Osteocyte (in vitro differentiated cells): ENCODE measurements at regions not wholly inside any gene's neighbourhood (a gene's known extent, or its start where the extent isn't known, plus 50 kb on each side); places are given as distances from the start of the nearest gene placed in this dataset.

Source experiments
- DNase-seq: peaks from one replicate; pipeline ENCODE4 v3.0.0; 2021; ENCODE audit warnings: mixed read lengths; ENCODE audit not compliant: unreplicated experiment; ENCODE audit errors: extremely low spot score
- H3K27ac Mint-ChIP-seq: one replicate; pipeline ENCODE4 v1.8.0; 2021; ENCODE audit warnings: mild to moderate bottlenecking, mixed read lengths; ENCODE audit not compliant: unreplicated experiment
- H3K27me3 Mint-ChIP-seq: one replicate; pipeline ENCODE4 v1.8.0; 2021; ENCODE audit warnings: mixed read lengths; ENCODE audit not compliant: unreplicated experiment
- H3K36me3 Mint-ChIP-seq: one replicate; pipeline ENCODE4 v1.8.0; 2021; ENCODE audit warnings: mixed read lengths; ENCODE audit not compliant: unreplicated experiment
- H3K4me1 Mint-ChIP-seq: one replicate; pipeline ENCODE4 v1.8.0; 2021; ENCODE audit warnings: mixed read lengths; ENCODE audit not compliant: unreplicated experiment
- H3K4me3 Mint-ChIP-seq: one replicate; pipeline ENCODE4 v1.8.0; 2021; ENCODE audit warnings: mild to moderate bottlenecking, moderate library complexity, mixed read lengths; ENCODE audit not compliant: unreplicated experiment
- H3K9me3 Mint-ChIP-seq: one replicate; pipeline ENCODE4 v1.8.0; 2021; ENCODE audit warnings: mixed read lengths; ENCODE audit not compliant: unreplicated experiment
- TF ChIP-seq, protein P1 (sequence below): fragments of 200-600 bp; sonication (generic); IDR thresholded peaks from 2 replicates; pipeline ENCODE4 v1.5.0; 2021; ENCODE audit warnings: antibody characterized with exemption, mild to moderate bottlenecking, moderate library complexity

DNA sequence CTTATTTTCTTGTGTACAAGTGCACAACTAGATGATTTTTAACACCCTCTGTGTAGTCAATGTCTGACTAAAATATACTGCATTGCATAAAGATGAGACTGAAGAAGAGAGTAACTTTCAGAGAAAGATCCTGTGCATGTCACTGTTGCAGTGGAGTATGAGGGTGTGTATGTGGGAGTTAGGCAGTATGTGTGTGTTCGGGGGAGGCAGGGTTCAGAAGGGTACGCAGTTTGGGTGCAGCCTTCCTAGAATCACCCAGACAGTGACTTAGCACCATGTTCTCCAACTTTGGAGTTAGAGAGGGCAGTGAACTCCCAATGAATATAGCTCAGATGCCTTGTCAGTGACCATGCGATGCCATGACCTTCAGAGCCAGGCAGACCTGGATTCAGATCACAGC lies 84.6 kb downstream of the LRATD1 start:
- no peaks in the 10 kb centered on the region for H3K4me1 Mint-ChIP-seq
- H3K4me3 Mint-ChIP-seq: no peak overlapping the region
- no peak for DNase-seq
- H3K27ac Mint-ChIP-seq: no peak overlapping the region
- peaks cover 4% of the 10 kb centered on the region for H3K9me3 Mint-ChIP-seq
- H3K27me3 Mint-ChIP-seq: no peaks in the 10 kb centered on the region
- no peaks in the 10 kb centered on the region for H3K36me3 Mint-ChIP-seq
- TF ChIP-seq, protein P1, sequence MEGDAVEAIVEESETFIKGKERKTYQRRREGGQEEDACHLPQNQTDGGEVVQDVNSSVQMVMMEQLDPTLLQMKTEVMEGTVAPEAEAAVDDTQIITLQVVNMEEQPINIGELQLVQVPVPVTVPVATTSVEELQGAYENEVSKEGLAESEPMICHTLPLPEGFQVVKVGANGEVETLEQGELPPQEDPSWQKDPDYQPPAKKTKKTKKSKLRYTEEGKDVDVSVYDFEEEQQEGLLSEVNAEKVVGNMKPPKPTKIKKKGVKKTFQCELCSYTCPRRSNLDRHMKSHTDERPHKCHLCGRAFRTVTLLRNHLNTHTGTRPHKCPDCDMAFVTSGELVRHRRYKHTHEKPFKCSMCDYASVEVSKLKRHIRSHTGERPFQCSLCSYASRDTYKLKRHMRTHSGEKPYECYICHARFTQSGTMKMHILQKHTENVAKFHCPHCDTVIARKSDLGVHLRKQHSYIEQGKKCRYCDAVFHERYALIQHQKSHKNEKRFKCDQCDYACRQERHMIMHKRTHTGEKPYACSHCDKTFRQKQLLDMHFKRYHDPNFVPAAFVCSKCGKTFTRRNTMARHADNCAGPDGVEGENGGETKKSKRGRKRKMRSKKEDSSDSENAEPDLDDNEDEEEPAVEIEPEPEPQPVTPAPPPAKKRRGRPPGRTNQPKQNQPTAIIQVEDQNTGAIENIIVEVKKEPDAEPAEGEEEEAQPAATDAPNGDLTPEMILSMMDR: no peak

DNA sequence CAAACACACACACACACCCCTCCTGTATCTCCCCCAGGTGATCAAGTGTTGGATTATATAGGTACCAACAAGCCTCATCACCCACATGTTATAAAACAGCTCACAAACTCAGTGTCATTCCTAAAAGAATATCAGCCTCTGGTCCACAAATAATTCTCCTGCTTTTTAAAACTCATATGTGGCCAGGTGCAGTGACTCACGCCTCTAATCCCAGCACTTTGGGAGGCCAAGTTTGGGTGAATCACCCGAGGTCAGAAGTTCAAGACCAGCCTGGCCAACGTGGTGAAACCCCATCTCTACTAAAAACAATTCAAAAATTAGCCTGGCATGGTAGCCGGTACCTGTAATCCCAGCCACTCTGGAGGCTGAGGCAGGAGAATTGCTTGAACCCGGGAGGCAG lies 87.8 kb downstream of the LRATD1 start:
- no peaks in the 10 kb centered on the region for H3K9me3 Mint-ChIP-seq
- no peak overlapping the region for H3K27ac Mint-ChIP-seq
- H3K36me3 Mint-ChIP-seq: no peaks in the 10 kb centered on the region
- no peaks in the 10 kb centered on the region for H3K4me1 Mint-ChIP-seq
- DNase-seq: no peak
- no peaks in the 10 kb centered on the region for H3K27me3 Mint-ChIP-seq
- H3K4me3 Mint-ChIP-seq: no peak overlapping the region
- TF ChIP-seq, protein P1: no peak

DNA sequence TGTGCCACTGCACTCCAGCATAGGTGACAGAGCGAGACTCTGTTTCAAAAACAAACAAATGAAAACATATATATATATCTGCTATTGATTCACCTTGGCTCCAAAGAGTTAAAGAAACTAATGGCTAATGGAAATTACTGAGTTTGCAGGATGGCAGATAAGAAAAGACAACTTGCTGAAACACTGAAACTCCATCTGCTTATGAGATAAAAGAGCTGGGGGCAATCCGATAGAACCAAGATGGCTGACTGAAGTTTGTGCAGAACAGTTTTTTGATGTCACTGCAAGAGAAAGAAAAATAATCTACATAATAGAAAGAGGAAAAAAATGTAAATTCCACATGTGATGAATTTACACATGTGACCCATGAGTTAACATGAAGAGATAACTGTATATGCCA lies 88.2 kb downstream of the LRATD1 start:
- no peak overlapping the region for H3K27ac Mint-ChIP-seq
- H3K4me1 Mint-ChIP-seq: no peaks in the 10 kb centered on the region
- no peaks in the 10 kb centered on the region for H3K9me3 Mint-ChIP-seq
- H3K4me3 Mint-ChIP-seq: no peak overlapping the region
- no peaks in the 10 kb centered on the region for H3K36me3 Mint-ChIP-seq
- TF ChIP-seq, protein P1: no peak
- DNase-seq: no peak
- no peaks in the 10 kb centered on the region for H3K27me3 Mint-ChIP-seq

DNA sequence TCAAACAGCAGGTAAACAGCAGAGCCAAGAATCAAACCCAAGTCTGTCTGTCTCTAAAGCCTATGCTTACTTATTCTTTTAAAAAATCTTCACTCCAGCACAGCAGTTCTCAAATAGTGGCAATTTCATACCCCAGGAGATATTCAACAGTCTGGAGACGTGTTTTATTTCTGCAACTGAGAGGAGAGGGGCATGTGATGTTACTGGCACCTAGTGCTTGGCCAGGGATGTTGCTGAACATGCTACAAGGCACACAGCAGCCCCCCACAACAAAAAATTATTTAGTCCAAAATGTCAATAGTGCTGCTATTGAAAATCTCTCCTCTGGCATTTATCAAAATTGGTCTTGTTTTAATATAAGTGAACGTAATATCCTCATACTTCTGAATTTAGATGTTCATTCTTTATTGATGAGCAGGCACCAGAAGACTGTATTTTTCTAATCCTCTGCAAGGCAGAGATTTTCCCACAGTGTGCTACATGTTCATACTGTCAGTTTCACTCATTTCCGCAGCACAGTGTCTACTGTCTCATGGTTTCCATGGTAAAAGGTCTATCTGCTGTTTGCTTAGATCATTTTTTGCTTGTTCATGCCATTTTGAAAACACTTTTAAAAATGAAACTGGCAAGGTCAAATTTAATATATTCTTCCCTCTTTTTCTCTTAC lies 90.5 kb downstream of the LRATD1 start:
- TF ChIP-seq, protein P1: no peak
- H3K27me3 Mint-ChIP-seq: no peaks in the 10 kb centered on the region

DNA sequence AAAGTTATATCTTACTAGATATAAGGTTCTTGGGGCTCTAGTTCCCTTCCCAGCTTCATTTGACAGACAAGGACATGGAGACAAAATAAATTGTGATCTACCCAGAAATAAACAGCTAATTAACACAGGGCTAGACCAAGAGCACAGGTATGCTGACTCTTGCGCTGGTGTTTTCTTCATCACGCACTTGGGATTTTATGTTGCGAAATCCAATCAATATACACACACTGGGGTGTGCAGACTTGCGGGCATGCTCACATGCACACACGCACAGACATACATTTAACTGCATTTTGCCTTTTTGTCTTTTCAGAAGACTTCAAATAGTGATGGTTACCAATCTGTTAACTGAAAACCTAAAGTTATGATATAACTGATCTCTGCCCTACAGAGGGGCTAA lies 91.2 kb downstream of the LRATD1 start:
- TF ChIP-seq, protein P1: no peak
- Mint-ChIP-seq H3K36me3 (no peaks in the 10 kb centered on the region), H3K27ac (no peak overlapping the region), H3K9me3 (no peaks in the 10 kb centered on the region), H3K4me3 (no peak overlapping the region), H3K27me3 (no peaks in the 10 kb centered on the region), H3K4me1 (no peaks in the 10 kb centered on the region)
- DNase-seq: no peak

More for the DNA sequence above, 90.5 kb downstream of the LRATD1 start:
- no peaks in the 10 kb centered on the region for H3K36me3 Mint-ChIP-seq
- H3K9me3 Mint-ChIP-seq: no peaks in the 10 kb centered on the region
- H3K27ac Mint-ChIP-seq: no peak overlapping the region
- no peaks in the 10 kb centered on the region for H3K4me1 Mint-ChIP-seq
- H3K4me3 Mint-ChIP-seq: no peak overlapping the region
- no peak for DNase-seq
